ENCODE measurements at regions not wholly inside any gene's neighbourhood (a gene's known extent, or its start where the extent isn't known, plus 50 kb on each side); places are given as distances from the start of the nearest gene placed in this dataset.

- H2BK20ac ChIP-seq (ENCODE audit: low read depth, low read length), result no peak overlapping the region
- no peak for TF ChIP-seq MAZ (IDR thresholded peaks at IDR 0.05; ENCODE audit: borderline replicate concordance, low read depth, low read length)
- TF ChIP-seq ELK1 (IDR thresholded peaks at IDR 0.05; ENCODE audit: borderline replicate concordance, low read depth, low read length), result no peak
- TF ChIP-seq RFX5 (IDR thresholded peaks at IDR 0.05; ENCODE audit: low read depth, low read length), result no peak
- TF ChIP-seq RAD21 (IDR thresholded peaks at IDR 0.05; ENCODE audit: low read length), result no peak
- no peak for TF ChIP-seq BHLHE40 (IDR thresholded peaks at IDR 0.05; ENCODE audit: low read depth, low read length)
- TF ChIP-seq NFE2L2 (IDR thresholded peaks at IDR 0.05; ENCODE audit: low read depth, low read length), result no peak
- no peak for TF ChIP-seq MXI1 (IDR thresholded peaks at IDR 0.05; ENCODE audit: borderline replicate concordance, low read depth, low read length)
- TF ChIP-seq MAFK (IDR thresholded peaks at IDR 0.05; ENCODE audit: low read depth, low read length), result no peak
- no peak for TF ChIP-seq CTCF (conservative IDR thresholded peaks at IDR 0.05; ENCODE audit: low read depth, low read length)
- no peak for TF ChIP-seq POLR2A (IDR thresholded peaks at IDR 0.05; ENCODE audit: low read depth, low read length)
- no peak for TF ChIP-seq CHD1 (IDR thresholded peaks at IDR 0.05; ENCODE audit: low read depth, low read length)
- H3K9ac ChIP-seq (ENCODE audit: low read depth, low read length), result no peak overlapping the region
- in situ Hi-C loops (cut with MboI; ENCODE audit: low sequenced_read_pairs), result no loop called here
- no peak overlapping the region for H4K5ac ChIP-seq (ENCODE audit: low read depth, low read length)
- no peak overlapping the region for H2BK5ac ChIP-seq (ENCODE audit: low read depth, low read length, poor library complexity, severe bottlenecking)
- no peak overlapping the region for H3K4me3 ChIP-seq (ENCODE audit: insufficient read depth, low read depth, low read length)
- no peak overlapping the region for H3K4ac ChIP-seq (ENCODE audit: low read depth, low read length)
- H4K8ac ChIP-seq (ENCODE audit: low read depth in 2 of 2, low read length in 2 of 2), result no peak overlapping the region
- no peaks in the 10 kb centered on the region for H4K20me1 ChIP-seq (ENCODE audit: insufficient read depth, low read length)
- no peak overlapping the region for H3K56ac ChIP-seq (ENCODE audit: extremely low read depth, insufficient read depth, low read length)
- no peak overlapping the region for H2BK120ac ChIP-seq (ENCODE audit: low read depth, low read length)
- CTCF ChIA-PET, result no interaction called here
- H3K9me3 ChIP-seq (ENCODE audit: control insufficient read depth, insufficient read depth, low read length), result no peaks in the 10 kb centered on the region; the same call in 1 of the 2 replicates
- no peak overlapping the region for H4K91ac ChIP-seq (ENCODE audit: insufficient read depth, low read depth, low read length)
- H3K27ac ChIP-seq (ENCODE audit: insufficient read depth, low read length), result no peak overlapping the region
- H3K18ac ChIP-seq (ENCODE audit: low read depth, low read length), result no peak overlapping the region
- H2BK15ac ChIP-seq (ENCODE audit: low read depth, low read length), result no peak overlapping the region
- H3K14ac ChIP-seq (replicated peaks; ENCODE audit: low read depth, low read length), result no peak overlapping the region
- intact Hi-C loops (cut with micrococcal nuclease), result no loop called here
- DNase-seq (no peak), ATAC-seq (ENCODE audit: low read depth) (no peak)
- BruUV-seq (replicated peaks), result no TSS peak
- no peak overlapping the region for H2AK9ac ChIP-seq (replicated peaks; ENCODE audit: low read depth, low read length, poor library complexity)
- POLR2A ChIA-PET (ENCODE audit: unreplicated experiment), result no interaction called here
- H3K36me3 ChIP-seq (ENCODE audit: control insufficient read depth, insufficient read depth, low read length), result no peaks in the 10 kb centered on the region
- no peak overlapping the region for H2AK5ac ChIP-seq (ENCODE audit: low read depth, low read length)
- H3K4me2 ChIP-seq (ENCODE audit: low read depth, low read length), result no peak overlapping the region
- H3K9me1 ChIP-seq (ENCODE audit: insufficient read depth, low read length), result no peaks in the 10 kb centered on the region
- H2AFZ ChIP-seq (replicated peaks; ENCODE audit: low read length, poor library complexity), result no peak overlapping the region
- WGBS, 2 experiments (ENCODE audit: extremely low coverage in 2 of 2, insufficient read length in 1 of 2), result no CpG with 5 or more reads among the region's 3 CpGs
- dilution Hi-C loops (cut with HindIII; ENCODE audit: low sequenced_read_pairs, unreplicated experiment), result no loop called here
- H3K23ac ChIP-seq (ENCODE audit: low read depth, low read length), result no peak overlapping the region
- peaks cover 7% of the 10 kb centered on the region for H3K27me3 ChIP-seq (ENCODE audit: control insufficient read depth, insufficient read depth, low read length)
- H3K4me1 ChIP-seq (ENCODE audit: control insufficient read depth, insufficient read depth, low read length), result no peaks in the 10 kb centered on the region
- no peaks in the 10 kb centered on the region for H3K79me1 ChIP-seq (ENCODE audit: low read depth in 1 of 2, low read length in 2 of 2)
These were observed 363.5 kb upstream of the FRG2C start for GRCh38 chr3:75300606-75301005.

Measured in IMR-90 (cell line).